NCI-H2196 treated with DMSO at 0.1 percent for 48 hours (cell line): ENCODE measurements at regions not wholly inside any gene's neighbourhood (a gene's known extent, or its start where the extent isn't known, plus 50 kb on each side); places are given as distances from the start of the nearest gene placed in this dataset.
"Not testable (repeated sequence)": the region's sequence is repeated elsewhere in the genome, so short reads cannot be mapped to it uniquely, and the experiment has no call there.

Experiments
- DNase-seq: peaks from one replicate; lab custom pipeline; 2025; ENCODE audit not compliant: unreplicated experiment; lab: John Stamatoyannopoulos, UW

DNA sequence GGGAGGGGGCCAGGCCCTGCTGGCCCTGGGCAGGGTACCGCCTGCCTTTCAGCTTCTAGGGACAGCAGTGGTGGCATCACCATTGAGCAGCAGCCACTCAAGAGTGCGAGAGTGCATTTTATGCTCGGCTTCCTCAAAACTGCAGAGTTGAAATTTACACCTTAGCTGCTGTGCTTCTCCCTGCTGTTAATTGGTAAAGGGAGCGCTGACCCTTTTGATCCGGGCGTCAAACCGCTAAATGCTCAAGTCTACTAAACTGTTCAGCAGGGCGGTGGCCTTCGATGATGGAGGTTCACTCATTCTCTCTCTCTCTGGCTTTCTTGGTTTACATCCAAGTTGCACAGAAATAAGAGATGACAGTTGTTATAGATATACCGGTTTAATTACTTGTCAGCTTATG lies 368.6 kb upstream of the IRX2 start:
- no peak for DNase-seq

DNA sequence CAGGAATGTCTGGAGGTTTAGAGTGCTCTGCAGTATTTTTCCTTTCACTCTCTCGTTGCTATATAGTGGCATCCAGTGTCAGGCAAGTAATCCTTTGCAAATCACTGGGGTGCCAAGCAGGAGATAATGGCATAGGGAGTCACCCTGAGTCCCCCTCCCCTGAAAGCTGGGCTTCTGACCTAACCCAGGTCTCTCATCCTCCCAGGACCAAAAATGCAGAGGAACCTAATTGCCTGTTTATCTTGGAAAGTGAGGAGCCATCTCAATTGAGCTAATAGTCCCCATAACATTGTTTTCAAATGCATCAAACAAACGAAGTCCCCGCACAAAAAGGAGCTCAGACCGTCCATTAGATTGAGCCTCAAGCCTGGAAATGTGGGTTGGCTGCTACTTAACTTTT lies 368.0 kb upstream of the IRX2 start:
- no peak for DNase-seq

DNA sequence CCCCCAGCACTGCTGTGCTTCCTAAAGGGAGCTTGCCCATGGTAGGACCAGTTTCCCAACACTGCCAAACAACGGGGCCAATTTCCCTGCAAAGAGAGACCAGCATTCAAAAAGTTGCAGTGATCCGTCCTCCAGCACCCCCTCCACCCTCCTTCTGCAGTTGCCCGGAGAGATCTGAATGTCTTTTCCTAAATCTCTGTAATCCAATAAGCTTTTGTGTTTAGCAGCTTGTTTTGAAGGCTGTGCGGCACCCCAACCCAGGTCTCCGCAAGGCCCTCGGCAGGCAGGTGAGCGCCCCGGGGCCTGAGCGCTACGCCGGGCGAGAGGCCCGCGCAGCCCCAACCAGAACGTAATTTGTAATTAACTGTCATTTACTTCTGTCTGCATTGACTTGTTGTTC lies 366.9 kb upstream of the IRX2 start:
- DNase-seq = no peak

DNA sequence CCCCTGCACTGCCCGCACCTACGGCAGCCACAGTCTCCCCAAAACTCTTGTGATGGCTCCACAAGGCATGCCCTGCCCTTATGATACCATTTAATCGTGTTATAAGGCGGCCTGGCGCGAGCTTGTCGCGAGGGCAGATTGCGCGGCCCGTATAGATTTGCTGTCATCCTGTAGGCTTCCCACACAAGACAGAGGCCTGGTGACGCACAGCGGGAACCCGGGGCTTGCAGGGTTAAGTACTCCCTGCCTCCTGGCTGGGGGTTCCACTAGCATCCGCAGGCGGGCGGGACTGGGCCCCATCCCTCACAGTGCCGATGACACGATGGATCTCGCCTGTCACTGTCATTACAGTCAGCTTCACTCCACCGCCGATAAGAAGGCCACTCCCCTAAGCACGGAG lies 364.9 kb upstream of the IRX2 start:
- DNase-seq = no peak

DNA sequence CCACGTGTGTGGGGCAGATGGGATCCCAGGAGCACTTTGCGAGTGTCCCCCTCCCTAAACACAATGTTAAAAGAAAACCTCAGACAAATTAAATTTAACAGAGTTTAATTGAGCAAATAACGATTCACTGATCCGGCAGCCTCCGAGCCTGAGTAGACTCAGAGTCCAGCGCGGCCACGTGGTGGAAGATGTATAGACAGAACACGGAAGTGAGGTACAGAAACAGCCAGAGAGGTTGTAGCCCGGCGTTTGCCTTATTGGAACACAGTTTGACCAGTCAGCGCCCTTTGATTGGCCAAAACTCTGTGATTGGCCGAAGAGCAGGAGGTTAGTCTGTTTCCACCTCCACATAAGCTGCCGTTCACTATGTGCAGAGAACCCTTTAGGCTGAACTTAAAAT lies 363.0 kb upstream of the IRX2 start:
- no peak for DNase-seq

DNA sequence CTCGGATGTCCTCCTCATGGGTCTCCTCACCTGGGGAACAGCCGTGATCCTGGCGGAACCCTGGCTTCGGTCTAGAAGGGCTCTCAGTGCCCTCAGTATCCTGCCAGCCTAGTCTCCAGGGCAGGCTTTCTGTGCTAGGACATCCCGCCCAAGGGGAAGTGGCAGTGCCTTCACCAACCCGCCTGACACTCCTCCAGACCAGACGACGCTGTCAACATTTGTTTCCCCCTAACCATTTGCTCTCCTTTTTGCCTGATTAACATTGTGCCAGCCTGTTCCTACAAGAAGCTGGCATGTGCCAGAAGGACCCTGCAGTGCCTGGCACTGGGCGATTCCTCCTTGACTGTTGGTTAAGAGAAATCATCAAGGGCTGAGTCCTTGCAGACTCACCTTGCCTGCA lies 358.9 kb upstream of the IRX2 start:
- DNase-seq = no peak

DNA sequence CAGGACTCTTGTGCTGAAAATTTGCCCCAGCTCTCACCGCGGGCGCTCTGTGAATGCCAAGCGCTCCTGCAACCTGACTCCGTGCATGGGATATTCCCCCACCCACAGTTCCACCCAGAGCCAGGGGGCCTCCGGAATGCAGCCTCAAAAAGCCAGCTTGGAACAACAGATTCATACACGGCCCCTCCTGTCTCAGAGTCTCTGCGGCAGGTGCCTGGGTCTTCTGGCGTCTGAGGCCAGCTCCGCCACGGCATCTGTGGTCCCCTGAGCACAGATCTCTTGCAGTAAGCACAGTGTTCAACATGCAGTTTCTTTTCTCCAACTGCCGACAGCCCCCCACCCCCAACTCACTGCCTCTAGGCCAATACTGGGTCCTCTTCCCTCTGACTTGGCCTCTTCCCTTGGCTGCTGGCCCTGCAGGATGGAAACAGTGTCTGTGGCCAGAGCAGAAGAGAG lies 355.7 kb upstream of the IRX2 start:
- no peak for DNase-seq

DNA sequence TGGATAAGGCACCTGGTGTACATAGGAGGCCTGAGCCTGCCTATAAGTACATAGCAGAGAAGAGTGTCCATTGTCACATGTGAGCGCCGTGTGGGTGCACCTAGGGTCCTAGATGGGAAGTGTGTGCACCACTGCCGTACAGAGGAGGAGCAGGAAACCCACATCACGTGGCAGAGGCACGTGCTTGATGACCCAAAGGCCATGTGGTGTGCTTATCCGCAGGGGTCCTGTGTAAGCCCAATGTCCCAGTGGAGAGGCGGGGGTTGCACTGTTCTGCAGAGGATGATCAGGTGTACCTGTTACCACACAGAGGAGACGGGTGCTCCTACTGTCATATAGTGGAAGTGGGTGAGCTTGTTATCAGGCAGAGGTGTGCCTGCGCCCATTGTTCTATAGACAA lies 354.1 kb upstream of the IRX2 start:
- DNase-seq = no peak

DNA sequence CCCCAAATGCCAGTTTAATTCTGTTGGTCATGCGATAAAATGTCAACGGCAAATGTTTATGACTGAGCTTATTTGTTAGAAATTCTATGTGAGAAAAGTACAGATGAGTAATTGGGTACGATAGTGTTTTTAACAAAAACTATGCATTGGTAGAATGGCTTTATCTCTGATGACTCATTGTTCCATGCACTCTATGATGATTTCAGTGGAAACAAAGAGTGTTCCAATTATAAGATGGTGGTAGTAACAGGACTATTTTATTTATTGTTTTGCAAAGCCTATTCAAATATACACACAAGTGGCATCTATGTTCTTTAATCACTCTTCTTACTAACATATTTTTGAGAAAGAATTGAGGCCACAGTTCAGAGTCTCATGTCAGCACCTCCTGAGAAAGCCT lies 353.7 kb upstream of the IRX2 start:
- no peak for DNase-seq

DNA sequence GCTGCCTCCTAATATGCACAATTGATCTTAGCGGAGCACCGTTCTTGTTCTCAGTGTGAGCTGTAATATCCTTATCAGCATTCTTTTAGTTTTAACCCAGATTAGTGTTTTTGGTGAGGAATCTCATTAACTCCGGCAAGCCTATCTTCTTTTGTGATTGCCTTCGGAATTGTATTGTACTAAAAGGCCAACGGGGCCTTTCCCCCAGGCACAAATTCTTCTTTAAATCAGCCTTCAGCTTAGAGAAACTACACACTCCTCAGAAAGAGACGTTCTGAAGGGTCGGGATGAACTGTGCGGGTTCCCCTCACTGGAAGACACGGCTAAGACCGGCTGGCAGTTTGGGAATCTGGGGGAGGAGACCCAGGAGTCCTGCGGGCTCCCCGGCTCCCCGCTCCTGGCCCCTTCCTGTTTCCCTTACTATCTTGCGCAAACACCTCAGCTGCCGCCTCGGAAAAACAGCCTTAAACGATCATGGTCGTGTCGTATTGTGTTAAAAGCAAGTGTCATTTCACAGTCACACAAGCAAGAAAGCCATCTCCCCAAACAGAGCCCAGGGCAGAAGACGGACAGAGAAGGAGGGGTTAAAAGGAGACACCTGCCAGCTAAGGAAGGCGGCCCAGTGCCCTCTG lies 353.1 kb upstream of the IRX2 start:
- DNase-seq = no peak

DNA sequence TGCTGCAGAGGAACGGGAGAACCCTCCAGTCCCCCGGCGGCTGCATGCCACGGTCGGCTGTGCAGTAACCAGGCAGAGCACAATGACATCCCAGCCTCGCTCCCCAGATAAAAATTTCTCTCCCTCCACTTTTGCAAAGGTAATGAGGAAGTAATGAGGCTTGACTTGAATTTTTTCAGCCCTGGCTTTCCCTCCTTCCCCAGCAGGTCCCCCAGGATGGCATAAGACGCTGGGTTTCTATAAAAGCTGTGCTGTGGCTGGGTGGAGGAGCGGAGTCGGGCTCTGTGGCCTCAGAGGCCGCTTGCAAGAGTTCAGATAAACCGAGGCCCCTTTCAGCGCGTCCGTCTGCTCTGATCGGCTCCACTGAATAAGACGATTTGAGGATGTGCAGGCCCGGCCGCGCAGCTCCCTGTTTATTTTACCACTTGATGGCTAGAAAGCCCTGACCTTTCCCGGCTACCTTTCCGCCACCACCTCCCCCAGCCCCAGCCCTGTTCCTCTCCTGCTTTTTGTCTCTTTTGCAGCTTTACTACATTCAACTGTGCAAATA lies 351.9 kb upstream of the IRX2 start:
- no peak for DNase-seq

DNA sequence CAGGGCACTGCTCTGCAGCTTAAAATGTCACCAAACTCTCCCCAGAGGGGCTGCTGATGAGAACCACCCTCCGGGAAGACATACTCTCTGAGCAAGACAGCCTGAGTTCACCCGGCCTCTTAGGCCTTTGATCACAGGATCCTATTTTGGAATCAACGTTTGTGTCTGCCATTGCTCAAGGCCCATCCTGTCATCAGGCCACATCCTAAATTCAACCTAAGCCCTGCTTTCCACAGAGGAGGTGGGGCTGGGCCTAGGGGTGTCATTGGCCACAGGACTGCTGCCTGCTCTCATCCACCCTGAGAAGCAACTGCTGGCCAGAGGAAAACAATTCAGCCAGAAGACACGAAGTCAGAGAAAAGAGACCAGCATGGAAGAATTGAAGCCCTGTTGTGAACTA lies 351.1 kb upstream of the IRX2 start:
- DNase-seq = no peak

DNA sequence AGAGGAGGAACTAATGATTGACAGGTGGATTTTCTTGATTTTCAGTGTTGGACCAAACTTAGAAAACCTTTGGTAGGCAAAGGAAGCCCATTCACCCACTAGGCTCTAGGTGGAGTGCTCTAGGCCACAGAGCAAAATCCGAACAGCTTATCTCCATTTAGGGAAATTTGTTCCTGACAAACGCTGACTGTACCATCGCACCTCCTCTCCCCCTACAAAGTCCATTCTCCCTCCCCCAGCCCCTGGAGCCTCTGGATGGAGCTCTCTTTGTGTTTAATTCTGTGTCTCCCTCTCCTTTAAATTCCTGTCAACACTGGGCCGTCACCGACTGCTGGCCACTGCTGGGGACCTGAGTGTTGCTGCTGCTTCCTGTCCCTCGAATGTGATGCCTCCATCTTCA lies 350.1 kb upstream of the IRX2 start:
- no peak for DNase-seq

DNA sequence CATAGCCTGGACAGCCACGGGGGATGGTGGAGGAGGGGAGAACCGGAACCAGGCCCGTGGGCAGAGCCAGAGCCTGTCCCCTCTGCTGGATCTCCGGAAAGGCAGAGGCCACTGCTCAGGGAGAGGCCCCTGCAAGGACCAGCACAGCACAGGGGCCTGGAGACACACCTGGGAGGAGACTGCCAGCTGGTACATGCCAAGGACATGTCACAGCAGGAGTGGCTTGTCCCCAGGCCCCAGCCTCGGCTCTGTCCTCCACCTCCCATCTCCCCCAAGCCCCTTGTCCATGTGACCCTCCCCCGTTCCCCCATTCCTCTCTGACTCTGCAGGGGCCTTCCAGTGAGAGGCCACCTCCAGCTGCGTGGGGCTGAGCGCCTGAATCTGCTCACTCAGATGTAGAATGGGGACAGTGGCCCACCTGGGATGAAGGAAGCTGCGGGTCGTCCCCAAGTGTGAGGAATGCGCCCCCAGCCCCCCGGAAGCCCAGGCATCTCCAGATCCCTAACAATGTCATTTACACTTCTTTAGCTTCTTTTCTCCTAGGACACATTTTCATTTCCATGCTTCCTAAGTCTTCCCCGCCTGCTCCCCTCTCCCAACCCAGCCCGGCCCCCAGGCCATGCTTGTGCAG lies 349.6 kb upstream of the IRX2 start:
- no peak for DNase-seq

DNA sequence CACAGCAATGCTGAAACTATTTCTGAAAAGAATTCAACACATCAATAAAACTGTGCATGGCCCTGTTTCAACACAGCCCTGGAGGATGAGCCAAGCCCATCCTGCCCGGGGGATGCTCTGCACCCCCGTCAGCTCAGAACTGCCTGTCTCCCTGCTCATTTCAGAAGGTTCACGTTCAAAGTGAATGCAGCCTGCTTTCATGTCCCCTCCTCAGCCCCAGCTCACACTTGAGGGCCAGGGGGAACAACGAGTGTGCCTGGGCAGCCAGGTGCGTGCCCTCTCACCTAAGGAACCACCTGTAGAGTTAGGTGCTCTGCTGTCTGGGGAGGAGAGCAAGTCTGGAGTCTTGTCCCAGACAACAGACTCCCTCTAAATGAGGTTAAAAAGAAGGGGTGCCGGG lies 348.5 kb upstream of the IRX2 start:
- no peak for DNase-seq

DNA sequence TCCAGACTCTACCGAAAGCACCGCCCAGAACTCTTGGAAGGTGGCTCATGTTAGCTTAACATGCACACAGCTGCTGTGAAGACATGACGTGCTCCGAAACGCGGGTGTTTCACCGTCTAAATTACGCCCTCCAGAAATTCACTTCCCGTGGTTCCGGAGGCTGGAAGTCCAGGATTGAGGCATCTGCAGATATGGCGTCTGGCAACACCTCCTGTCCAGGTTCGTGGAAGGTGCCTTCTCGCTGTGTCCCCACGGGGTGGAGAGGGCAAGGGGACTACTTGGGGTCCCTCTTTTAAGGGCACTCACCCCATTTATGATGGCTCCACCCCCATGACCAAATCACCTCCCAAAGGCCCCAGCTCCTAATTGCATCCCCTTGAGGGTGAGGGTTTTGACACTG lies 348.0 kb upstream of the IRX2 start:
- no peak for DNase-seq

DNA sequence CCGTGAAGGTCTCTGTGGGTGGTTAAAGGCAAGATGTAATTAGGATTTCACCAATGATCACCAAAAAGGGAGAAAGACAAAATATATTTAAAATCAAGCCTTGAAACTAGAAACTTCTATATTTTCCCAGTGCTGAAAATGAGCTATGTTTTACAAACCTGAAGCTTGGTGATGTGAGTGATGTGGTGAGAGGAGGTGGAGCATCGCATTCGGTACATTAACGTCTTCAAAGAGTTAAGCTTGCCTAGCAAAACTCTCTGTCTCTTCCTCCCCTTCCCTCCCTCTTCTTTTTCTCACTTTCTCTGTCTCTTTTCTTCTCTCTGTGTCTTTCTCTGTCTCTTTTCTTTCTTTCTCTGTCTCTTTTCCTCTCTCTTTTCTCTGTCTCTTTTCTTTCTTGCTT lies 347.3 kb upstream of the IRX2 start:
- no peak for DNase-seq

DNA sequence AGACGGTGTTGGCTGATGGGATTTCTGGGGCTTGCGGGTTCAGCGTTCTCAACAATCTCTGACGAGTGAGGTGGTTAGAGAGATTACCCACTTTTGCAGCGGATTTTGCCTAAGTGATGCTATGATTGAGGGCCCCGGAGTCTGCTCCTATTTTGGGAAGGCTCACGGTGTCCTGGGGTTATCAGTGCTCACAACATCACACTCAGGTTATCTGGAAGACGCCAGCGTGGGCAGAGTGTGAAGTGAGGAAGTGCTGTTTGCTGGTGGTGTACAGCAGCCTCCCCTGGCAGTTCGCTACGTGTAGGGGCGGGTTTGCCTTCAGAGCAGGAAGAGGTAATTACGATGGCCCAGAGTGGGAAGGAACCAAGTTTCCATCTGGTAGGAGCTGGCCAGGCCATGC lies 341.2 kb upstream of the IRX2 start:
- no peak for DNase-seq

DNA sequence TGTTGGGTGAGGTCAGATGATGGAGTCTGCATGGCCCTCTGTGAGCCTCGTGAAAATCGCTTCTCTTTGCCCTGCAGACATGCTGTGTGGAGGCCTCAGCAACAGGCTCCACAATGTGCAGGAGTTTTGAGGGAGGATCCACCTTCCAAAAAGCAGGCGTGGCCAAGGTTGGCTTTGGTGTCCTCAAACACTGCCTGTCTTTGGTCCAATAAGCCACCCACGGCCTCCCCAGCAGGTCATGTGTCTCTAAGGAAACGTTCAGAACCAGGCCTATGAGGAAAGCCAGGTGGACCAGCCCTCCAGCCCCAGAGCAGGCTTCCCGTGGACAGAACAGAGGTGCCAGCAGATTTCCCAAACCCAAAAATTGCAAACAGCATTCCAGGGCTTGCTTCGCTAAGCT lies 340.7 kb upstream of the IRX2 start:
- no peak for DNase-seq

DNA sequence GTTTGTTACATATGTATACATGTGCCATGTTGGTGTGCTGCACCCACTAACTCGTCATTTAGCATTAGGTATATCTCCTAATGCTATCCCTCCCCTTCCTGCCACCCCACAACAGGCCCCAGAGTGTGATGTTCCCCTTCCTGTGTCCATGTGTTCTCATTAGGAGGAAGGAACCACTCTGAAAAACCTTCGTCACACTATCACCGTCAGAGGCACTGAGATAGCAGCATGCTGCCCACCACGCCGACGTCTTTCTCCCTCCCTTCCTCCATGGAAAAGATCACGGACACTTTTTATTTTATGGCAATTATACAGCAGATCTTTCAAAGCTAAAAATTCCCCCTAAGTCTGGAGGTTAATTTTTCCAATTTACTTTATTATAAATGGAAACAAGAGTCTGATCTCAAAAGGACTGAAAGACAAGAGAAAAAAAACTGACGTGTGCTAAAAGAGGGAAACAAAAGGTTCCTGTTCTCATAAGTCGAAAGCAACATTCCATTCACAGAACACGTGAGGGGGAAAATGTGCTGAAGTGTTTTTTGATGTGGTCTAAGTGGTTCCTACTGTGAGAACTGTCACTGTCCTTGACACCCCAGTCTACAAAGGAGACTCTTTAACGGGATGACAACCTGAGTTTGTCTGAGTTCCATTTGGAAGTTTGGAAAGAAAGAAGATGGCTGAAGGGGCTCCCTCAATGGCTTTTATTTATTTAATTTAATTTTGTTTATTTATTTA lies 339.7 kb upstream of the IRX2 start:
- no peak for DNase-seq

DNA sequence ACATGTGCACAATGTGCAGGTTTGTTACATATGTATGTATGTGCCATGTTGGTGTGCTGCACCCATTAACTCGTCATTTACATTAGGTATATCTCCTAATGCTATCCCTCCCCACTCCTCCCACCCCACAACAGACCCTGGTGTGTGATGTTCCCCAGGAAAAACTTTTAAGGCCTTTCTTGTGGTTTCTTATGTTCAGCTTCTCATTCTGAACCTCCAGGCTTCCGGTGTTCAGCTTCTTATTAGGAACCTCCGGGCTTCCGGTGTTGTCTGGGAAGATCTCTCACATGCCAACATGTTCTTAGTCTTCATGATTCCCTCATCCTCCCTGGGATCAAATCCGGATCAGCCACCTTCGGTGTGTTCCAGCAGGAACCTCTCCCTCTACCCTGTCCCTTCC lies 338.8 kb upstream of the IRX2 start:
- DNase-seq = not testable (repeated sequence)

DNA sequence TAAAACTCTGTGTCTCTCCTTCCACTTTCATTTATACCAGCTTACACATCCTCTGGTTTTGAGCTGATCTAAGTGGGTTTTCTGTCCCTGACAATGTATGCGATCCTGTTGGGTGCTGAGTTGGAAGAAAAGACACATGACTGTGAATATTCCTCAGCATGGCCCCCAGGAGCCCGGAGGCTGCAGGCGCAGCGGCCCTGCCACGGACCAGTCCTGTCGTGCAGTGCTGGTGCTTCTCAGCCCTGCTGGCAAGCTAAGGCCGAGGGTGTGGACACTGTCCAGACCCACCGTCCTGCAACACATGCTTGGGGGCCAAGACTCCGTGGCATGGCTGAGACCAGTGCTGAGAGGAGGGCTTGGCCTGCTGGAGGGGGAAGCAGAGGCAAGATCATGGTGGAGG lies 328.9 kb upstream of the IRX2 start:
- DNase-seq = no peak
